ENCODE measurements at regions not wholly inside any gene's neighbourhood (a gene's known extent, or its start where the extent isn't known, plus 50 kb on each side); places are given as distances from the start of the nearest gene placed in this dataset.
"Not testable (repeated sequence)": the region's sequence is repeated elsewhere in the genome, so short reads cannot be mapped to it uniquely, and the experiment has no call there.

DNA sequence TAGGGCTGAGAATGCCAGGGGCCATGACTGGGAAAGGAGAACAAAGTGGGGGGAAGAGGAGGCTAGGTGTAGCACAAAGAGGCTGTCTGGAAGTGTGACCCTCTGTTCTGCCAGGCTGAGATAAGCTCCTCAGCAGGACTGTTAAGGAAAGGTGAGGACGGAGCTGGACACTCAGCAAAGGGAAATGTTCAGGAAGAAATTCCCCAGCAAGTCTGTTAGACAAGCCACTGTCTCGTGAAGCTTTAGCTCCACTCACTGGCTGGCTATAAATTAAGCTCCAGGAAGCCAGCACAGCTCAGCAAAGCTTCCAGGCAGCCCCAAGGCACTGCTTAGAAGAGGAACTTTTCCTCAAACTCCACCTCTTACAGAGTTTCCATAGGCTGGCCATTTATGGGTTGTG, 181.2 kb upstream of the API5 start:
- TF ChIP-seq SUZ12 (IDR thresholded peaks at IDR 0.05; ENCODE audit: extremely low read depth, insufficient read depth, insufficient read length) (no peak), ZNF274 (IDR thresholded peaks at IDR 0.05; ENCODE audit: low read depth, low read length) (no peak), YY1 (IDR thresholded peaks at IDR 0.05; ENCODE audit: insufficient read depth, insufficient read length) (no peak)
- DNase-seq (ENCODE audit: low read depth, low spot score): peak; percentile 36

DNA sequence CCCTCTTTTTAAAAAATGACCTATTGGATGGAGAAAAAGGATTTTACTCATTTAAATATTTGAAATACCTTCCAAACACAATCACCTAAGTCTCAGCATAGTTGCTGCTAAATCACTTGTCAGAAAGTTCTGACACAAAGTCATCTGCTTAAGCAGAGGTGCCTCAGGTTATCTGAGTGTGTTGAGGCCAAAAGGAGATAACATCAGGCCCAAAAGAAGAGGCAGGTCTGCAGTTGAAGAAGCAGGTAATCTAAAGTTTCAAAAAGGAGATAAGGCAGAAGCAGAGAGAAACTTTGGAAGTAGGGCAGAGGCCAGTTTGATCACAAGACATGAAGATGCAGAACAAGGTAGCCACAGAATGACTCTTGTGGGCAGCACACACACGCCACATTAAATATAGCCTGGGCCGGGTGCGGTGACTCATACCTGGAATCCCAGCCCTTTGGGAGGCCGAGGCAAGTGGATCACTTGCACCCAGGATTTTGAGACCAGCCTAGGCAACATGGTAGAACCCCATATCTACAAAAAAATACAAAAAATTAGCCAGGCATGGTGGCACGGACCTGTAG, 175.7 kb upstream of the API5 start:
- H3K4me3 ChIP-seq (ENCODE audit: insufficient read length, low read depth): no peak overlapping the region

More for the DNA sequence above, 181.2 kb upstream of the API5 start:
- Histone ChIP-seq H3K9ac (ENCODE audit: insufficient read length, low read depth) (no peak overlapping the region), H3K4me3 (ENCODE audit: insufficient read length, low read depth) (no peak overlapping the region), H3K9me3 (ENCODE audit: insufficient read depth, low read length) (no peaks in the 10 kb centered on the region), H3K27me3 (ENCODE audit: insufficient read depth, insufficient read length) (no peaks in the 10 kb centered on the region), H3K4me1 (ENCODE audit: insufficient read depth, insufficient read length) (peaks cover 2% of the 10 kb centered on the region), H3K36me3 (ENCODE audit: insufficient read depth, insufficient read length, low read length) (no peaks in the 10 kb centered on the region)

DNA sequence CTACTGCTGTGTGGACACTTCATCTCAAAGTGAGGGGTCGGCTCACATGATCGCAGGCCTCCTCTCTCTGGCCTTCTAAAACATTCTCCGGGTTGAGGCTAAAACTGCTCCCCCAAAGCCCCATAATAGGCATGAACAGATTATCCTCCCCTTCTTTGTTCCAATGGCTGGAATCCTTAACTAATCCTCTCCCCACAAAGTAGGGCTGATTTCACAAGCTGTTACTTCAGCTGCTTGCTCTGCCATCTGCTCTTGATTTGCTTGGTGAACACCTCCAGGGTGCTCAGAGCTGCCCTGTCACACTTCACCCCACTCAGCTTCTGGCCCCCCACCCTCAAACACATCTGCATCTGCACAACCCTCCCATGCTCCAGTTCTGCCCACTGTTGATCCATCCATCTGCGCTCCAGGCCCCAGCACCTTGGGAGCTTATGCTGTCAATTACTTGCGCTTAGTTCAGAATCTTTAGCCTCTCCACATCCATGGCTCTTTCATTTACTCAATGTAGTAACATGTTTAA, 173.1 kb upstream of the API5 start:
- no peaks in the 10 kb centered on the region for H3K27me3 ChIP-seq (ENCODE audit: insufficient read depth, insufficient read length)
- no peak for TF ChIP-seq SUZ12 (IDR thresholded peaks at IDR 0.05; ENCODE audit: extremely low read depth, insufficient read depth, insufficient read length)
- TF ChIP-seq YY1 (IDR thresholded peaks at IDR 0.05; ENCODE audit: insufficient read depth, insufficient read length): no peak
- no peak for TF ChIP-seq ZNF274 (IDR thresholded peaks at IDR 0.05; ENCODE audit: low read depth, low read length)
- H3K9ac ChIP-seq (ENCODE audit: insufficient read length, low read depth): no peak overlapping the region
- no peaks in the 10 kb centered on the region for H3K4me1 ChIP-seq (ENCODE audit: insufficient read depth, insufficient read length)
- H3K4me3 ChIP-seq (ENCODE audit: insufficient read length, low read depth): no peak overlapping the region
- H3K36me3 ChIP-seq (ENCODE audit: insufficient read depth, insufficient read length, low read length): no peaks in the 10 kb centered on the region
- no peaks in the 10 kb centered on the region for H3K9me3 ChIP-seq (ENCODE audit: insufficient read depth, low read length)
- no peak for DNase-seq (ENCODE audit: low read depth, low spot score)

More for the DNA sequence above, 175.7 kb upstream of the API5 start:
- TF ChIP-seq SUZ12 (IDR thresholded peaks at IDR 0.05; ENCODE audit: extremely low read depth, insufficient read depth, insufficient read length) (no peak), YY1 (IDR thresholded peaks at IDR 0.05; ENCODE audit: insufficient read depth, insufficient read length) (no peak), ZNF274 (IDR thresholded peaks at IDR 0.05; ENCODE audit: low read depth, low read length) (no peak)
- Histone ChIP-seq H3K9ac (ENCODE audit: insufficient read length, low read depth) (no peak overlapping the region), H3K27me3 (ENCODE audit: insufficient read depth, insufficient read length) (no peaks in the 10 kb centered on the region), H3K4me1 (ENCODE audit: insufficient read depth, insufficient read length) (no peaks in the 10 kb centered on the region), H3K9me3 (ENCODE audit: insufficient read depth, low read length) (no peaks in the 10 kb centered on the region), H3K36me3 (ENCODE audit: insufficient read depth, insufficient read length, low read length) (no peaks in the 10 kb centered on the region)
- DNase-seq (ENCODE audit: low read depth, low spot score): no peak

DNA sequence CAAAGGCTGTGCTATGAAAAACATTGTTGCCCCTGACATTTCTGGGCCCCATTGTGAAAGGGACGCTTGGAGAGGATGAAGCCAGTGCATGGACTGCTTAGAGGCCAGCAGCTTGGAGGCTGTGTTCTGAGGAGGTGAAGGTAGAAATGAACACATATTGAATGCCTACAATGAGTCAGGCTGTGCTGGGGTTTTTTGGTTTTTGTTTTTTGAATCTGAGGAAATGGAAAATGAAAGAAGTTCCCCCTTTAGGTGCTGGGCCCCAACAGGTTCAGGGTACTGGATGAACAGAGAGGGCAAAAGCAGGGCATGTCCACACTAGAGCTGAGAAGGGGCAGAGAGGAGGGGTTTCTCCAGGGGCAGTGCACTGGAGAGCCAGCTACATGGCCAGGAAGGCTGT, 166.1 kb upstream of the API5 start:
- Histone ChIP-seq H3K27me3 (ENCODE audit: insufficient read depth, insufficient read length) (no peaks in the 10 kb centered on the region), H3K4me3 (ENCODE audit: insufficient read length, low read depth) (no peak overlapping the region), H3K9ac (ENCODE audit: insufficient read length, low read depth) (no peak overlapping the region), H3K9me3 (ENCODE audit: insufficient read depth, low read length) (no peaks in the 10 kb centered on the region), H3K36me3 (ENCODE audit: insufficient read depth, insufficient read length, low read length) (no peaks in the 10 kb centered on the region), H3K4me1 (ENCODE audit: insufficient read depth, insufficient read length) (no peaks in the 10 kb centered on the region)
- TF ChIP-seq YY1 (IDR thresholded peaks at IDR 0.05; ENCODE audit: insufficient read depth, insufficient read length) (no peak), SUZ12 (IDR thresholded peaks at IDR 0.05; ENCODE audit: extremely low read depth, insufficient read depth, insufficient read length) (no peak), ZNF274 (IDR thresholded peaks at IDR 0.05; ENCODE audit: low read depth, low read length) (no peak)
- DNase-seq (ENCODE audit: low read depth, low spot score): no peak

DNA sequence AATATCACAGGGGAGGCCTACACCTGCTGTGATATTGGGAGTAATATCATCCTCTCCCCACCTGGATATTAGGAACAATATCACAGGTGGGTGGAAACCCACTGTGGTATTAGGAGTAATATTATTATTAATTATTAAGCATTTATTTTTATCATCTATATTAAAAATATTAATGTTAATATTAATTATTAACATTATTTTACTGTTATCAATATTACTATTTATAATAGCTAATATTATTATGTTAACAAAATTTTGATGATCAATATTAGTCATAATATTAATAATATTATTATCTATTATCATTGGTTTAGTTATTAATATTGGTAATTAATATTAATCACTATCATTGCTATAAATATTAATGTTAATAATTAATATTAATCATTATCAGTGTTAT, 161.1 kb upstream of the API5 start:
- H3K4me1 ChIP-seq (ENCODE audit: insufficient read depth, insufficient read length): no peaks in the 10 kb centered on the region
- TF ChIP-seq SUZ12 (IDR thresholded peaks at IDR 0.05; ENCODE audit: extremely low read depth, insufficient read depth, insufficient read length) (no peak), ZNF274 (IDR thresholded peaks at IDR 0.05; ENCODE audit: low read depth, low read length) (no peak), YY1 (IDR thresholded peaks at IDR 0.05; ENCODE audit: insufficient read depth, insufficient read length) (no peak)
- peaks cover 44% of the 10 kb centered on the region for H3K27me3 ChIP-seq (ENCODE audit: insufficient read depth, insufficient read length)
- no peak overlapping the region for H3K9ac ChIP-seq (ENCODE audit: insufficient read length, low read depth)
- DNase-seq (ENCODE audit: low read depth, low spot score): no peak
- H3K36me3 ChIP-seq (ENCODE audit: insufficient read depth, insufficient read length, low read length): no peaks in the 10 kb centered on the region
- no peak overlapping the region for H3K4me3 ChIP-seq (ENCODE audit: insufficient read length, low read depth)
- no peaks in the 10 kb centered on the region for H3K9me3 ChIP-seq (ENCODE audit: insufficient read depth, low read length)

DNA sequence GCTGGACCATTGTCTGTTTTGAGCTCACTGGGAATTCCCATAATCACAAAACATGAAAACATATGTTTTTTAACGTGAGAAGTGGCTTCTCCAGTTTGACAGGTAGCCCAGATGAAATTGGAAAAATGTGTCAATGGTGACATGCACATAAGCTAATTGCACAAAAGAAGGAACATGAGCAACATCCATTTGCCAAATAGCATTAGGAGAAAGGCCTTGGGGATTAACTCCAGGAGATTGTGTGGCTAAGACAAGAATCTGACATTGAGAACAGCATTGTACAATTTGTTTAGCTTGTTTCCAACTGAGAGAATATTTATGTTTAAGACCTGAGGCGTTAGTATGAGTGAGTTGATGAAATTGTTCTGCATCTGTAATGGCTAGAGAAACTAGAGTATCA, 147.0 kb upstream of the API5 start:
- H3K4me1 ChIP-seq (ENCODE audit: insufficient read depth, insufficient read length): no peaks in the 10 kb centered on the region
- peaks cover 14% of the 10 kb centered on the region; the same call in 1 of the 2 replicates for H3K9me3 ChIP-seq (ENCODE audit: insufficient read depth, low read length)
- TF ChIP-seq ZNF274 (IDR thresholded peaks at IDR 0.05; ENCODE audit: low read depth, low read length) (no peak), SUZ12 (IDR thresholded peaks at IDR 0.05; ENCODE audit: extremely low read depth, insufficient read depth, insufficient read length) (no peak), YY1 (IDR thresholded peaks at IDR 0.05; ENCODE audit: insufficient read depth, insufficient read length) (no peak)
- H3K4me3 ChIP-seq (ENCODE audit: insufficient read length, low read depth): no peak overlapping the region
- no peak for DNase-seq (ENCODE audit: low read depth, low spot score)
- H3K27me3 ChIP-seq (ENCODE audit: insufficient read depth, insufficient read length): no peaks in the 10 kb centered on the region
- no peaks in the 10 kb centered on the region for H3K36me3 ChIP-seq (ENCODE audit: insufficient read depth, insufficient read length, low read length)
- no peak overlapping the region for H3K9ac ChIP-seq (ENCODE audit: insufficient read length, low read depth)

DNA sequence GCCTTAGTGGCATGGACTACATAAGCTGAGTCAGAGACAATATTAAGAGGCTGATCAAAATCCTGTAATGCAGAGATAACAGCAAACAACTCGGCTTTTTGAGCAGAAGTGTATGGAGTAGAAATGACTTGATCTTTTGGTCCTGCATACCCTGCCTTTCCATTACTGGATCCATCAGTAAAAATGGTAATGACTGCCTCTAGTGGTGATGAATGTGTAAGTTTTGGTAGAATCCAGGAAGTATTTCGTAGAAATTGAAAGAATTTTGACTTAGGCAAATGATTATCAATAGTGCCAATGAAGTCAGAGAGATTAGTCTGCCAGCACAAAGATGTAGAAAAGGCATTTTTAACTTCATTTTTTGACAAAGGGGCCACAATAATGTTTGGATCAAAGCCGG, 146.4 kb upstream of the API5 start:
- H3K36me3 ChIP-seq (ENCODE audit: insufficient read depth, insufficient read length, low read length); H3K4me3 ChIP-seq (ENCODE audit: insufficient read length, low read depth); H3K27me3 ChIP-seq (ENCODE audit: insufficient read depth, insufficient read length); H3K9ac ChIP-seq (ENCODE audit: insufficient read length, low read depth); DNase-seq (ENCODE audit: low read depth, low spot score); H3K4me1 ChIP-seq (ENCODE audit: insufficient read depth, insufficient read length): not testable (repeated sequence)
- peaks cover 14% of the 10 kb centered on the region; the same call in 1 of the 2 replicates for H3K9me3 ChIP-seq (ENCODE audit: insufficient read depth, low read length)

DNA sequence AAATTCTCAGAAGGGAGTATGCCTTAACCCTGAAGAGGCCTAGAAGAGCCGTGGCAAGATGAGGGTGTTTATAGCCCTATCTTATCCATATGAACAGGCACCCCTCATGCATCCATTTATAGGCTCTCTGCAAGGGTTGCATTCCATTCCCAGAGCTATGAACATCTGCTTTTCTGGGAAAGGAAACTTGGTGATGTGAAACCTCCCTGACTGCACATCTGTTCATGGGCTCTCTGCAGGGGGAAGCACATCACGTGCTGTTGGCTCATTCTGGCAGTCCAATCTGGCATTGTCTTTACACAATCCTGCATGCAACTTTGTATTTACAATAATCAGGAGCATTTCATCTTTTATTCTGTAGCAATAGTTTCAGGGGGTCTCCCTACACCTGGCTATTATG, 143.6 kb upstream of the API5 start:
- not testable (repeated sequence) for H3K4me1 ChIP-seq (ENCODE audit: insufficient read depth, insufficient read length); H3K36me3 ChIP-seq (ENCODE audit: insufficient read depth, insufficient read length, low read length); H3K4me3 ChIP-seq (ENCODE audit: insufficient read length, low read depth); H3K9ac ChIP-seq (ENCODE audit: insufficient read length, low read depth); DNase-seq (ENCODE audit: low read depth, low spot score); H3K27me3 ChIP-seq (ENCODE audit: insufficient read depth, insufficient read length)
- peaks cover 14% of the 10 kb centered on the region; the same call in 1 of the 2 replicates for H3K9me3 ChIP-seq (ENCODE audit: insufficient read depth, low read length)

All from NT2/D1 (cell line).